Ovary (tissue), 7 donors: ENCODE measurements at regions not wholly inside any gene's neighbourhood (a gene's known extent, or its start where the extent isn't known, plus 50 kb on each side); places are given as distances from the start of the nearest gene placed in this dataset.

ENCODE experiments used
- DNase-seq, 5 donors: peaks; one replicate each; pipeline ENCODE4 v3.0.0-alpha.2; 2019 to 2020
- H3K27ac ChIP-seq, 2 donors: fragments of 200-600 bp; one replicate each; pipeline versions ENCODE4 v1.5.1 to v1.8.0; 2019 to 2022
- H3K27me3 ChIP-seq: fragments of 200-600 bp; one replicate; pipeline ENCODE4 v1.8.0; 2022
- H3K36me3 ChIP-seq: fragments of 200-600 bp; sonication (generic); one replicate; pipeline ENCODE4 v1.5.1; 2019
- H3K4me1 ChIP-seq: one replicate; pipeline ENCODE4 v1.8.1; 2013; ENCODE audit warnings: mild to moderate bottlenecking, moderate library complexity; ENCODE audit not compliant: insufficient read depth
- H3K4me3 ChIP-seq: fragments of 200-600 bp; sonication (generic); one replicate; pipeline ENCODE4 v1.5.1; 2017
- H3K9me3 ChIP-seq, 2 donors: fragments of 200-600 bp in 1 of 2; sonication (generic) in 1 of 2; one replicate each; pipeline versions ENCODE4 v1.5.1 to v1.8.1; 2013 to 2019; ENCODE audit warnings: mild to moderate bottlenecking in 1 of 2, moderate library complexity in 1 of 2
- CTCF ChIP-seq, 3 donors: fragments of 450-650 bp in 2 of 3; fragments of 200-600 bp in 1 of 3; IDR thresholded peaks; one replicate each; pipeline versions ENCODE4 v1.5.1 to v1.8.0; 2016 to 2022; ENCODE audit warnings: antibody characterized with exemption in 3 of 3, mild to moderate bottlenecking in 1 of 3
- EP300 ChIP-seq: sonication (generic); formaldehyde crosslinking; IDR thresholded peaks from one replicate; pipeline ENCODE4 v1.6.1; 2017; ENCODE audit warnings: antibody characterized with exemption
- POLR2A ChIP-seq: fragments of 450-650 bp; IDR thresholded peaks from one replicate; pipeline ENCODE4 v1.6.1; 2017; ENCODE audit warnings: antibody characterized with exemption, mild to moderate bottlenecking, moderate library complexity
- WGBS, 3 donors: extraction: QIAGEN DNeasy Blood & Tissue Kit in 1 of 3; methylation state at CpG; one replicate each; pipeline versions ENCODE4 v1.1.5 to v1.1.7; 2013 to 2017; 5-methylcytosine and 5-hydroxymethylcytosine counted together
- intact Hi-C, 4 donors: fragments of 100-400 bp; cut with DNase I; formaldehyde crosslinking; loops; one replicate each; pipeline versions ENCODE4 v1.11.0 to v1.15.1; 2022 to 2023
- donor health status: DM: no; HTN: no; CAD: no; lungs with moderate emphysema.
- donor health status: DM: no; HTN: no; CAD: no.
- donor health status: Bipolar disorder and iron deficiency.
- donor health status: DM: no; HTN: no; CAD: no.
- donor health status: DM: yes; HTN: yes; CAD: no.

GRCh38 chr14:98501836-98502235 lies 770.2 kb downstream of the BCL11B start:
- 85 to 90% (median 85%) methylated on average over 4 of the region's 4 CpGs for WGBS, 3 donors
- DNase-seq, result no peak
- no peaks in the 10 kb centered on the region for H3K36me3 ChIP-seq
- H3K4me1 ChIP-seq, result no peaks in the 10 kb centered on the region
- no peak overlapping the region for H3K27ac ChIP-seq
- TF ChIP-seq CTCF (IDR thresholded peaks at IDR 0.05) (no peak), EP300 (no peak), POLR2A (no peak)
- H3K4me3 ChIP-seq, result no peak overlapping the region
- H3K27me3 ChIP-seq, result no peaks in the 10 kb centered on the region
- H3K9me3 ChIP-seq, result no peaks in the 10 kb centered on the region
- intact Hi-C loops, result no loop called here

GRCh38 chr14:98503086-98503815 lies 768.7 kb downstream of the BCL11B start:
- H3K27me3 ChIP-seq, result no peaks in the 10 kb centered on the region
- H3K36me3 ChIP-seq, result no peaks in the 10 kb centered on the region
- no peak overlapping the region for H3K4me3 ChIP-seq
- H3K27ac ChIP-seq, result no peak overlapping the region
- intact Hi-C loops, result no loop called here
- no peaks in the 10 kb centered on the region for H3K4me1 ChIP-seq
- TF ChIP-seq CTCF (IDR thresholded peaks at IDR 0.05) (no peak), POLR2A (no peak)
- WGBS, 3 donors, result 82 to 89% (median 85%) methylated on average over 6 of the region's 6 CpGs
- DNase-seq, result no peak
- H3K9me3 ChIP-seq, result no peaks in the 10 kb centered on the region

- no peaks in the 10 kb centered on the region for H3K27me3 ChIP-seq
- no peak overlapping the region for H3K27ac ChIP-seq
Observed at GRCh38 chr14:98507264-98507663, 764.7 kb downstream of the BCL11B start.

GRCh38 chr14:98510392-98510791 lies 761.6 kb downstream of the BCL11B start:
- TF ChIP-seq CTCF (IDR thresholded peaks at IDR 0.05) (no peak), EP300 (no peak), POLR2A (no peak)
- 83 to 86% (median 84%) methylated on average over 3 of the region's 3 CpGs for WGBS, 3 donors
- H3K27ac ChIP-seq, result no peak overlapping the region
- no peaks in the 10 kb centered on the region for H3K4me1 ChIP-seq
- no peak overlapping the region for H3K4me3 ChIP-seq
- DNase-seq, result no peak
- H3K27me3 ChIP-seq, result no peaks in the 10 kb centered on the region
- intact Hi-C loops, result no loop called here
- H3K36me3 ChIP-seq, result no peaks in the 10 kb centered on the region
- H3K9me3 ChIP-seq, result no peaks in the 10 kb centered on the region

More at GRCh38 chr14:98507264-98507663, 764.7 kb downstream of the BCL11B start:
- Histone ChIP-seq H3K9me3 (no peaks in the 10 kb centered on the region), H3K36me3 (no peaks in the 10 kb centered on the region), H3K4me1 (no peaks in the 10 kb centered on the region), H3K4me3 (no peak overlapping the region)
- 51 to 91% (median 55%) methylated on average over 2 of the region's 2 CpGs for WGBS, 3 donors
- intact Hi-C loops, result no loop called here
- TF ChIP-seq EP300, result no peak
- TF ChIP-seq POLR2A, result no peak
- no peak for TF ChIP-seq CTCF (IDR thresholded peaks at IDR 0.05)
- no peak for DNase-seq
